IPS-18c (cell line): ENCODE measurements at regions not wholly inside any gene's neighbourhood (a gene's known extent, or its start where the extent isn't known, plus 50 kb on each side); places are given as distances from the start of the nearest gene placed in this dataset.
A peak's percentile ranks its signal among the peaks of the same experiment; 100 is the strongest.
"Not testable (repeated sequence)": the region's sequence is repeated elsewhere in the genome, so short reads cannot be mapped to it uniquely, and the experiment has no call there.

ENCODE experiments used
- H3K4me3 ChIP-seq: 2 replicates; pipeline ENCODE4 v1.7.0; 2013; ENCODE audit warnings: low read depth, mild to moderate bottlenecking, low read length, moderate library complexity; ENCODE audit not compliant: insufficient read depth
- H3K9me3 ChIP-seq: one replicate; pipeline ENCODE4 v1.6.1; 2013; ENCODE audit warnings: mild to moderate bottlenecking, low read length, moderate library complexity; ENCODE audit not compliant: control insufficient read depth, insufficient read depth

GRCh38 chr2:91587098-91587497 lies 2895.6 kb downstream of the RPIA start:
- H3K4me3 ChIP-seq, H3K9me3 ChIP-seq: not testable (repeated sequence)

DNA sequence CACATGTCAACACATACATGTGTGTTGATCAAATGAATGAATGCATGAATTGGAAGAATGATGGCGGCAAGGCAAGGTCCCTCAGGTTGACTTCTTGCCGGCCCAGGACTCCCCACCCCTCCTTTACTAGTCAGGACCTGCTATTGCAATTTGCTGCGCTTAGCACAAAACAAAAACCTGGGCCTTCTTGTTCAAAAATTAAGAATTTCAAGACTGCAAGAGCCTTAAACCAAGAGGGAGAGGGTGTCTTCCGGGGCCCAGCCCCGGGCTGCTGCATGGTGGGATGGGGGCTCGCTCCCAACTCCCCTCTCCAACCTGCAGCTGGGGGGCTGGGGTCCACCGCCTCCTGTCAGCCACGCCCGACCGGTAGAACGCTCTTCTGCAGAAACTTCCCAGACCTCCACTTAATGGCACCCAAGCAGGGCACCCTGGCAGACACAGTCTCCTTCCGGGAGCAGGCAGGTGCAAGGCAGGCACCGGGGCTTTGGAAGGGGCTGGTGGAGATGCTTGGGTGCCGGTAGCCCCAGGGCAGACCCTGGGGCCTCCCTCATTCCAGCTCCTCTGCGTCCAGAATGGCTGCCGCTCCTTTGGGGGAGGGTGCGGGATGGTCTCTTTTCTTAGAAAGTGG lies 2896.5 kb downstream of the RPIA start:
- not testable (repeated sequence) for H3K4me3 ChIP-seq, H3K9me3 ChIP-seq

DNA sequence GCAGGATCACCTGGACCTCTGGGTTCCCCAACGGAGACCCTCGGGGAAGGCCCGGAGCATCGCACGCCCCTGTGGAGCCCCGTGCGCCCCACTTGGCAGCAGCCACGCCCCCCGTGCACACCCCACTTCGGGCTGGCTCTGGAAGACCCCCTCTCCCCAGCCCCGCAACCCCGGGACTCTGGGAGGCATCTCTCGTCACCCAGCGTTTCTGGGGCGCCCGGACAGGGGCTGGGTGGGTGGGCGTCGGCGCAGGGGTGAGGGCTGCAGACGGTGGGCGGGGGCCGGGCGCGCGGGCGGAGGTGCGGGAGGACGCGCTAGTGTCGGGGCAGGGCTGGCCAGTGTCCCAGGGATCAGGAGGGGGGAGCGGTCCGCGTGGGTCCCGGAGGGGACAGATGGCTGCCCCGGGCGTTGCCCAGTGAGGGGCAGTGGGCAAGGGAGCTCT lies 2897.3 kb downstream of the RPIA start:
- not testable (repeated sequence) for H3K9me3 ChIP-seq, H3K4me3 ChIP-seq

GRCh38 chr2:91589454-91590328 lies 2898.2 kb downstream of the RPIA start:
- H3K9me3 ChIP-seq = not testable (repeated sequence)
- peak overlapping the region; percentile 28 for H3K4me3 ChIP-seq

DNA sequence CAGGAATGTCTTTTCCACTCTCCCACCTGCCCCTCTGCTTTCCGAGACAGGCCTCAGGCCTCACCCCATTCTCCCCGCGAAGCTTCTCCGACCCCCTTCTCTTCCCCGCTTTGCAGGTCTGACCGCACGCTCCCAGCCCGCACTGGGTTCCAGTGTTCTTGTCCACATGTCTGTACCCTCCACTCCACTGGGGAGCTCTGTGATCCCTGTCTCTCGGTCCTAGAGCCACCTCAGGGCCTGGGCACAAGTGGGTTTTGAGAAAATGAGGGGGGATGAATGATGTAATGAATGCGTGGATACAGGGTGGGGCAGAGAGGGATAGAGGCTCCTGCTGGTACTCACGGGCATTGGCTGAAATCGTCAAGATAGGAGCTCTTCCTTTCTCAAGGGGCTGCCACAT lies 2898.9 kb downstream of the RPIA start:
- H3K4me3 ChIP-seq, H3K9me3 ChIP-seq: not testable (repeated sequence)

DNA sequence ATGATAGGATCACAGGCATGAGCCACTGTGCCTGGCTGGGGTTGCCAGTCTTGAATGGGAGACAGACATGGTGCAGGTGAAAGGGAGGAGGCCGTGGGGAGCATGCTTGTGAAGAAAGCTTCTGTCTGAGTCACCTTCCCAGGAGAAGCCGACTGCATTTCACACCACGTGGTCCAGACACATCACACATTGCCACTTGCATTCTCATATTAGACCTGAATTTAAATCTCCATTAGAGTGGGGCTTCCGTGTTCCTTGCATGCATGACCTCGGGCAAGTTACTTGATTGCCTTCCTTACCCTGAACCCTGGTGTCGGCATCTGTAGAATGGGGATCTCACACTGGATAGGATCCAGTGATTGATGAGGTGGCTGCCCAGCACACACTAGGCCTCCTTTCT lies 2899.6 kb downstream of the RPIA start:
- H3K9me3 ChIP-seq, H3K4me3 ChIP-seq: not testable (repeated sequence)

GRCh38 chr2:91597436-91597835 lies 2906.0 kb downstream of the RPIA start:
- not testable (repeated sequence) for H3K4me3 ChIP-seq, H3K9me3 ChIP-seq

GRCh38 chr2:91598519-91598918 lies 2907.0 kb downstream of the RPIA start:
- H3K9me3 ChIP-seq, H3K4me3 ChIP-seq: not testable (repeated sequence)

DNA sequence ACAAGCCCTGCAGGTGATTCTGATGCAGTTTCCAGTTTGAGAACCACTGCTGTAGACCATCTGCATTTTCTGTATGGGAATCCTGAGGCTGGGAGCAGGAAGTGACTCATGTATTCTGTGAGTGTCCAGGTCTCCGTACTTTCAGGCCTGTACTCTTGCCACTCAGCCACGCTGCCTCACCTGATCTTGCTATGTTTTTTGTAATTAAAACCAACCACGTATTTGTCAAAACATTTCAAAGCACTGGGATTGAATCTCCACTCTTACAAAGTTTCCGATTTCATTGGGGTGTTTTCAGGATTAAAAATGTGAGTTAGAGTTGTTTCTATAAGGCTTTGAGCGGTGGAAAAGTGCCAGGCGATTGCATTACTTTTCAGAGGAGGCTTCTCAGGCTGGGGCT lies 2907.5 kb downstream of the RPIA start:
- H3K9me3 ChIP-seq = not testable (repeated sequence)

DNA sequence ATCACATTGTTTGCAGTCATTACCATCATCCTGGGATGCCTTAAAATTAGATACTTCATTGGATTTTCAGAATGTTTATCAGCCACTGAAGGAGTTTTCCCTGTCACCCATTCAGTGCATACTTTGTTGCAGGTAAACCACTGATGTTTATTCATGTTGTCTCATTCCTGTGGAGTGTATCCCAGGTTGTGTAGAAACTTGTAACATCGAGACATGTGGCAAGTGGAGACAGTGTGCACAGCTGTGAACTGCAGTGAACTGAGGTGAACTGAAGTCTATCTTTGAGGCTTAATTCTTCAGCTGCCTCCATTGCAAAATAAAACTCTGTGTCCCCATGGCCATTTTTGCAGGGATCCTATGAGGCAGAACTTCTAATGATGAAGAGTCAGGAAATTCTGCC lies 2911.4 kb downstream of the RPIA start:
- not testable (repeated sequence) for H3K4me3 ChIP-seq

More for the DNA sequence above, 2907.5 kb downstream of the RPIA start:
- H3K4me3 ChIP-seq = not testable (repeated sequence)

GRCh38 chr2:91603996-91604395 lies 2912.5 kb downstream of the RPIA start:
- not testable (repeated sequence) for H3K4me3 ChIP-seq, H3K9me3 ChIP-seq

More for the DNA sequence above, 2911.4 kb downstream of the RPIA start:
- not testable (repeated sequence) for H3K9me3 ChIP-seq

DNA sequence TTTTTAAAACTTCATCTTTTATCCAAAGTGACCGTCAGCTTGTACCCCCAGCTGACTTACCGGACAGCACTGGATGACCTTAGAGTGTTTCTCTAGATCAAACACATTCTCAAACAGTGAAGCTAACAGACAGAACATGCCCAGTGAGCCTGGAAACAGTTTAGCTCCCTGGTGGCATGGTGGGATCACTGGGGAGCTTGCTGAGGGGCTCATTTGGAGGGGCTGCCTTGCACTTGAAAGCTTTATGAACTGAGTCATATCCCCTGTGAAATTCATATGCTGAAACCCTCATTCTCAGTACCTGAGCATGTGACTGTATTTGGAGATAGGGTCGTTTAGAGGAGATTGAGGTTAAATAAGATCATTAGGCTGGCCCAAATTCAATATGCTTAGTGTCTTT lies 2913.2 kb downstream of the RPIA start:
- H3K9me3 ChIP-seq, H3K4me3 ChIP-seq: not testable (repeated sequence)

- H3K9me3 ChIP-seq, H3K4me3 ChIP-seq: not testable (repeated sequence)
These were observed 2932.3 kb downstream of the RPIA start for GRCh38 chr2:91623739-91624138.

GRCh38 chr2:91628471-91628870 lies 2937.0 kb downstream of the RPIA start:
- not testable (repeated sequence) for H3K4me3 ChIP-seq, H3K9me3 ChIP-seq

GRCh38 chr2:91657193-91657592 lies 2965.7 kb downstream of the RPIA start:
- H3K9me3 ChIP-seq, H3K4me3 ChIP-seq: not testable (repeated sequence)

DNA sequence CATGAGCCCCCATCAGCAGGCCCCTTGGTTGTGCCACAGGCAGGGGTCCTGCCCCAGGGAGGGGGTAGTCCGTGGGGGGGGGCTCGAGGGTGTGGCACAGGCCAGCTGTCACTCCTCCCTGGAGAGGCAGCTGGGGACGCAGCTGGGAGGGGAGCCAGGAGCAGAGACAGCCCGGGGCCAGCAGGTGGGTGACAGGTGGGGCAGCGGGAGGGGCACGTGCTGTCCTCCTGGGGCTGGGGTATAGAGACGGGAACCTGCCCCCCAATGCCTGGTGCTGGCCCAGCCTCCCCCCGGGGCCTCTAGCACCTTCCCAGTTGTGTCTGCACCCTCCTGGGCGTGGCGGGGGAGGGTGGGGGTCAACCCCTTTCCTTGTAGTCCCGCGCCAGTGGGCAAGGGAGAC lies 2966.9 kb downstream of the RPIA start:
- H3K9me3 ChIP-seq, H3K4me3 ChIP-seq: not testable (repeated sequence)

GRCh38 chr2:91659189-91659916 lies 2967.9 kb downstream of the RPIA start:
- H3K4me3 ChIP-seq, H3K9me3 ChIP-seq: not testable (repeated sequence)

- not testable (repeated sequence) for H3K4me3 ChIP-seq, H3K9me3 ChIP-seq
These were observed 2968.4 kb downstream of the RPIA start for GRCh38 chr2:91659917-91660275.
